IPS-NIHi7 (cell line): ENCODE measurements at regions not wholly inside any gene's neighbourhood (a gene's known extent, or its start where the extent isn't known, plus 50 kb on each side); places are given as distances from the start of the nearest gene placed in this dataset.
"Not testable (repeated sequence)": the region's sequence is repeated elsewhere in the genome, so short reads cannot be mapped to it uniquely, and the experiment has no call there.

Experiments used
- DNase-seq: peaks from one replicate; pipeline ENCODE4 v3.0.0; 2012; ENCODE audit warnings: mixed read lengths; ENCODE audit errors: extremely low spot score

- no peak for DNase-seq
These were observed 784.1 kb downstream of the MAT2B start for GRCh38 chr5:164289526-164289925.

- peak; percentile 51 for DNase-seq
These were observed 791.2 kb downstream of the MAT2B start for GRCh38 chr5:164296603-164297080.

- DNase-seq: no peak
These were observed 792.7 kb downstream of the MAT2B start for GRCh38 chr5:164298165-164298564.

GRCh38 chr5:164300295-164300694 is 794.9 kb downstream of the MAT2B start:
- no peak for DNase-seq

- DNase-seq: no peak
These were observed 795.7 kb downstream of the MAT2B start for GRCh38 chr5:164301136-164301535.

GRCh38 chr5:164301708-164302107 is 796.3 kb downstream of the MAT2B start:
- no peak for DNase-seq

GRCh38 chr5:164302533-164303235 is 797.3 kb downstream of the MAT2B start:
- DNase-seq: no peak

GRCh38 chr5:164303646-164304215 is 798.3 kb downstream of the MAT2B start:
- DNase-seq: no peak

GRCh38 chr5:164306662-164307061 is 801.2 kb downstream of the MAT2B start:
- DNase-seq: no peak

GRCh38 chr5:164312801-164313200 is 807.4 kb downstream of the MAT2B start:
- DNase-seq: no peak

GRCh38 chr5:164317676-164318075 is 812.3 kb downstream of the MAT2B start:
- no peak for DNase-seq

- DNase-seq: no peak
These were observed 813.7 kb downstream of the MAT2B start for GRCh38 chr5:164319161-164319560.

GRCh38 chr5:164324239-164324638 is 818.8 kb downstream of the MAT2B start:
- DNase-seq: no peak

GRCh38 chr5:164326219-164326618 is 820.8 kb downstream of the MAT2B start:
- DNase-seq: no peak

GRCh38 chr5:164327166-164327565 is 821.7 kb downstream of the MAT2B start:
- DNase-seq: not testable (repeated sequence)

GRCh38 chr5:164332349-164333196 is 827.2 kb downstream of the MAT2B start:
- DNase-seq: no peak

- no peak for DNase-seq
These were observed 830.4 kb downstream of the MAT2B start for GRCh38 chr5:164335837-164336236.

GRCh38 chr5:164336276-164336675 is 830.9 kb downstream of the MAT2B start:
- DNase-seq: no peak

- no peak for DNase-seq
These were observed 831.5 kb downstream of the MAT2B start for GRCh38 chr5:164336906-164337305.

GRCh38 chr5:164341056-164341619 is 835.7 kb downstream of the MAT2B start:
- no peak for DNase-seq

- no peak for DNase-seq
These were observed 839.9 kb downstream of the MAT2B start for GRCh38 chr5:164345173-164345849.

- DNase-seq: no peak
These were observed 840.4 kb downstream of the MAT2B start for GRCh38 chr5:164345853-164346252.
